LNCAP (cell line): ENCODE measurements at regions not wholly inside any gene's neighbourhood (a gene's known extent, or its start where the extent isn't known, plus 50 kb on each side); places are given as distances from the start of the nearest gene placed in this dataset.
A peak's percentile ranks its signal among the peaks of the same experiment; 100 is the strongest.

Source experiments
- CTCF ChIP-seq: fragments of 450-650 bp; IDR thresholded peaks from 2 replicates; pipeline ENCODE4 v1.5.1; 2017; ENCODE audit warnings: mild to moderate bottlenecking

GRCh38 chr7:25852211-25852938 is 299.6 kb upstream of the NFE2L3 start:
- no peak for TF ChIP-seq CTCF

GRCh38 chr7:25852939-25853271 is 299.1 kb upstream of the NFE2L3 start:
- TF ChIP-seq CTCF, result no peak

GRCh38 chr7:25853314-25853713 is 298.7 kb upstream of the NFE2L3 start:
- TF ChIP-seq CTCF, result no peak

- TF ChIP-seq CTCF, result no peak
These were observed 297.9 kb upstream of the NFE2L3 start for GRCh38 chr7:25854059-25854458.

- TF ChIP-seq CTCF, result peak; percentile 78
These were observed 297.1 kb upstream of the NFE2L3 start for GRCh38 chr7:25854608-25855497.

GRCh38 chr7:25855854-25856782 is 295.9 kb upstream of the NFE2L3 start:
- no peak for TF ChIP-seq CTCF

- TF ChIP-seq CTCF, result no peak
These were observed 294.5 kb upstream of the NFE2L3 start for GRCh38 chr7:25857376-25858067.
